ENCODE measurements at regions not wholly inside any gene's neighbourhood (a gene's known extent, or its start where the extent isn't known, plus 50 kb on each side); places are given as distances from the start of the nearest gene placed in this dataset.

DNA sequence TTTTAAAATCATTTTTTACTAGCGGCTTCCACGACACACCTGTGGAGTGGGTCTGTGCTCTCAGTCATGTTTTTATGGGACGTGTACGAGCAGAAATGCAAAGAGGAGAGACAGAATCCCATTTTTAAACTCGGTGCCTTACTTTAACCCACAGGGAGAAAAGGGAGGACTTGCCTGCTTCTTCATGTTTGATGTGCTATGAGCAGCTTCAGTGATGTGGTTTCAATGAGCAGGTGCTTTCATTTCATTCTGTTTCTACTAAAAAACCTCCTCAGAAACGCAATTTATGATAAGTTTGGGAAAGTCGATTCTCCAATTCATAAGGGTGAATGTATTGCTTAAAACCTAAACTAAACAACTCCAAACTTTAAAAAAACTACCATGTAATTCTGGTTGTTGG, 537.2 kb downstream of the GATA3 start:
- TF ChIP-seq, protein P1, sequence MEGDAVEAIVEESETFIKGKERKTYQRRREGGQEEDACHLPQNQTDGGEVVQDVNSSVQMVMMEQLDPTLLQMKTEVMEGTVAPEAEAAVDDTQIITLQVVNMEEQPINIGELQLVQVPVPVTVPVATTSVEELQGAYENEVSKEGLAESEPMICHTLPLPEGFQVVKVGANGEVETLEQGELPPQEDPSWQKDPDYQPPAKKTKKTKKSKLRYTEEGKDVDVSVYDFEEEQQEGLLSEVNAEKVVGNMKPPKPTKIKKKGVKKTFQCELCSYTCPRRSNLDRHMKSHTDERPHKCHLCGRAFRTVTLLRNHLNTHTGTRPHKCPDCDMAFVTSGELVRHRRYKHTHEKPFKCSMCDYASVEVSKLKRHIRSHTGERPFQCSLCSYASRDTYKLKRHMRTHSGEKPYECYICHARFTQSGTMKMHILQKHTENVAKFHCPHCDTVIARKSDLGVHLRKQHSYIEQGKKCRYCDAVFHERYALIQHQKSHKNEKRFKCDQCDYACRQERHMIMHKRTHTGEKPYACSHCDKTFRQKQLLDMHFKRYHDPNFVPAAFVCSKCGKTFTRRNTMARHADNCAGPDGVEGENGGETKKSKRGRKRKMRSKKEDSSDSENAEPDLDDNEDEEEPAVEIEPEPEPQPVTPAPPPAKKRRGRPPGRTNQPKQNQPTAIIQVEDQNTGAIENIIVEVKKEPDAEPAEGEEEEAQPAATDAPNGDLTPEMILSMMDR (IDR thresholded peaks at IDR 0.05): no peak
- Histone ChIP-seq H3K27ac (no peak overlapping the region), H3K4me1 (no peaks in the 10 kb centered on the region), H3K4me3 (no peak overlapping the region), H3K9me3 (no peaks in the 10 kb centered on the region), H3K27me3 (no peaks in the 10 kb centered on the region), H3K36me3 (no peaks in the 10 kb centered on the region)
- DNase-seq (no peak), ATAC-seq (no peak)
- intact Hi-C loops (cut with DNase I): no loop called here

DNA sequence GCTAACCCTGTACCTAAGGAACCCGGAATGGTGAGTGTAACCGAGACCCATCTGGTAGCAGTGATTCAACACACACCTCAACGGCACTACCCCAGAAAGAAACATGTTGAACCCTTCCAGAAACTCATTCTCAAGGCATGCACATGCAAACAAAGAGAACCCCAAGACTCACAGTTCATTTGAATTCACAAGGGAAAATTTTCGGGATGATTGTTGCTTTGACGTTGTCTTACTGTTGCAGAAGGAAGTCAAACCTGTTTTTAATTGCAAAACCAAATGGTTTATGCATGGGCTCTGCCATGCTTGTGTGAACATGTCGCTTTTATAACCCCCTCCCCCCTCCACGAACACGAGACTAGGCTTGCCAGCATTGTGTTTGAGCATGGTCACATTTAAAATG, 539.7 kb downstream of the GATA3 start:
- no peak overlapping the region for H3K27ac ChIP-seq
- intact Hi-C loops (cut with DNase I): no loop called here
- no peak for DNase-seq
- H3K27me3 ChIP-seq: no peaks in the 10 kb centered on the region
- TF ChIP-seq, protein P1 (IDR thresholded peaks at IDR 0.05): no peak
- H3K4me1 ChIP-seq: no peaks in the 10 kb centered on the region
- H3K36me3 ChIP-seq: no peaks in the 10 kb centered on the region
- no peaks in the 10 kb centered on the region for H3K9me3 ChIP-seq
- no peak for ATAC-seq
- H3K4me3 ChIP-seq: no peak overlapping the region

DNA sequence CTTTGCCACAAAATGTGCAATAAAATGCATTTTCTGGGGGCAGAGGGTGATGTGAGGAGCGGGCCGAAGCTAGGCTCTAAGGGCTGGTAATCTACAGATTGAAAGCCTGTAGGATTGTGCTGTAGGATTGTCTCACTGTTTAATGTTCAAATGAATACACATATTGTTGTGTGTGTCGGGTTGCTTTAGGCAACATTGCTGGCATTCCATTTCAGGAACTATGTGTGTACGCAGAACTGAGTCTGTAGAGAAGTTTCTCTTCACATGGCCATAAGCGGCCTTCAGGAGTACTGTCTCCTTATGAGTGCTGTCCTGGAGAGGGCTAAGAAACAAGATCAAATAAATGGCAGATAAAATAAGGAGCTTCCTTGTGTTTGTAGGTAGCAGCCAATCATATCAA, 540.2 kb downstream of the GATA3 start:
- TF ChIP-seq, protein P1 (IDR thresholded peaks at IDR 0.05): no peak
- no peaks in the 10 kb centered on the region for H3K36me3 ChIP-seq
- intact Hi-C loops (cut with DNase I): no loop called here
- DNase-seq (no peak), ATAC-seq (no peak)
- H3K4me1 ChIP-seq: no peaks in the 10 kb centered on the region
- no peak overlapping the region for H3K27ac ChIP-seq
- no peaks in the 10 kb centered on the region for H3K9me3 ChIP-seq
- H3K4me3 ChIP-seq: no peak overlapping the region
- no peaks in the 10 kb centered on the region for H3K27me3 ChIP-seq

DNA sequence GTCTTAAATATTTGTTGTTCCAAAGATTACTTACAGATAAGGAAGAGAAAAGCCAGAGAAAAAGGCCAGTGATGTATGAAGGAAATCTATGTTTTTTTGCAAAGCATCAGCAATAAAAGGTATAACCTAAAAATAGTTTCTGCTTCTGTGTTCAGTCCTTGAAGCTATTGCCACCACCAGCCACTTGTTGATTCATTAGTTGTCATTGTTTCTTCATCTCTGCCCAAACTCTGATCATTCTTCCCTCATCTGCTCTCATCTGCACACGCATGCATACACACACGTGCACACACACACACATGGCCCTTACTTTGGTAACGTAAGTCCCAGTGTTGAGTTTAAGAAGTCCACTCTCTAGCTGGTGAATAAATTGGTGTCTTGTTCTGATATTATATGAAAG, 540.7 kb downstream of the GATA3 start:
- no peaks in the 10 kb centered on the region for H3K27me3 ChIP-seq
- ATAC-seq: no peak
- no peak overlapping the region for H3K4me3 ChIP-seq
- intact Hi-C loops (cut with DNase I): no loop called here
- DNase-seq: no peak
- TF ChIP-seq, protein P1 (IDR thresholded peaks at IDR 0.05): no peak
- no peaks in the 10 kb centered on the region for H3K36me3 ChIP-seq
- no peak overlapping the region for H3K27ac ChIP-seq
- H3K4me1 ChIP-seq: no peaks in the 10 kb centered on the region
- H3K9me3 ChIP-seq: no peaks in the 10 kb centered on the region

DNA sequence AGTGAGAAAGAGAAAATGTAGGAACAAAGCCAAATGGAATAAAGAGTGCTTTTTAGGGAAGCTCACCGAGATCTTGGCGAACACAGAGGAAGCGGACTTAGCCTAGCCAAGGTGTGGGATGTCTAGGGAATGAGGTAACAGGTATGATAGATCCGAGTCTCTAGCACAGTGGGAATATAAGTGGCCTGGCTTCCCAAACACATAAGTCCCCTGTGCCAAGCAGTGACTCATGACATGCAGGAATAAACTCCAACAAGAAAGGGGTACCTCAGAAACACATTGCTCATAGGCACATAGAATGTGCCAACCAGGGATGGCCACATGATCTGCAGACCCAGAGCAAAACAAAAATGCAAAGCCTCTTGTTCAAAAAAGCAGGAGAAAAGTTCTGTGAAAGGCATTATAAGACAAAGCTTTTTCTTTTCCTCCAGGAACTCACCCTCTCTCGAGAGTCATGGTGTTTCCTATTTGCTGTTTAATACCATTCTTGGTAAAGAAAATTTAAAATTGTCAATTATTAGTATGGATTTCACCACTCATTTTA, 542.5 kb downstream of the GATA3 start:
- no peaks in the 10 kb centered on the region for H3K27me3 ChIP-seq
- DNase-seq (no peak), ATAC-seq (no peak)
- peaks cover 0 to 3% of the 10 kb centered on the region in 2 donors for H3K9me3 ChIP-seq
- H3K27ac ChIP-seq: no peak overlapping the region
- H3K36me3 ChIP-seq: no peaks in the 10 kb centered on the region
- intact Hi-C loops (cut with DNase I): no loop called here
- H3K4me1 ChIP-seq: no peaks in the 10 kb centered on the region
- TF ChIP-seq, protein P1 (IDR thresholded peaks at IDR 0.05): no peak
- no peak overlapping the region for H3K4me3 ChIP-seq
